Testis (tissue), 2 donors: ENCODE measurements at regions not wholly inside any gene's neighbourhood (a gene's known extent, or its start where the extent isn't known, plus 50 kb on each side); places are given as distances from the start of the nearest gene placed in this dataset.

Source experiments
- POLR2A ChIP-seq: fragments of 450-650 bp; IDR thresholded peaks from one replicate; pipeline ENCODE4 v1.6.1; 2017; ENCODE audit warnings: antibody characterized with exemption, mild to moderate bottlenecking, moderate library complexity
- TF ChIP-seq, protein P1 (sequence below), 3 experiments: fragments of 450-650 bp in 2 of 3; fragments of 200-600 bp in 1 of 3; sonication (generic) in 1 of 3; IDR thresholded peaks; one replicate each; pipeline ENCODE4 v1.5.1; 2016 to 2019; ENCODE audit warnings: antibody characterized with exemption in 3 of 3, mild to moderate bottlenecking in 2 of 3, moderate library complexity in 1 of 3

DNA sequence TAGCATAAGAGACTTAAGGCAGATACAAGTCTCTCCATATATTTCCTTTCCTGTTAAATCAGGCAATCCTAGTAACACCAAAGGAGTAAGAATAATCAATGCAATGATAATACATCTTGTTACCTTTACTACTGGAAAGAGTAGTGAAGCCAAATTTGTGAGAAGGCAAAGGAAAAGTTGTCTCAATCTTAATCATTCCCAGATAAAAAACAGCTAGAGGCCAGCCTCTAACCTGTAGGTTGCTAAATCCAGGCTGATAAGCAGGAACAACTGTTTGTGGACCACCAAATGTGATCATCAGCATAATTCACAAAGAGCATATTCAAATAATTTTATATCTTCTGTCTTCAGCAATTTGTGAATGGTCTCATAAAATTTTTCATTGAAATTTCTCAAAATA is 189.2 kb upstream of the ADGRB3 start:
- TF ChIP-seq, protein P1, sequence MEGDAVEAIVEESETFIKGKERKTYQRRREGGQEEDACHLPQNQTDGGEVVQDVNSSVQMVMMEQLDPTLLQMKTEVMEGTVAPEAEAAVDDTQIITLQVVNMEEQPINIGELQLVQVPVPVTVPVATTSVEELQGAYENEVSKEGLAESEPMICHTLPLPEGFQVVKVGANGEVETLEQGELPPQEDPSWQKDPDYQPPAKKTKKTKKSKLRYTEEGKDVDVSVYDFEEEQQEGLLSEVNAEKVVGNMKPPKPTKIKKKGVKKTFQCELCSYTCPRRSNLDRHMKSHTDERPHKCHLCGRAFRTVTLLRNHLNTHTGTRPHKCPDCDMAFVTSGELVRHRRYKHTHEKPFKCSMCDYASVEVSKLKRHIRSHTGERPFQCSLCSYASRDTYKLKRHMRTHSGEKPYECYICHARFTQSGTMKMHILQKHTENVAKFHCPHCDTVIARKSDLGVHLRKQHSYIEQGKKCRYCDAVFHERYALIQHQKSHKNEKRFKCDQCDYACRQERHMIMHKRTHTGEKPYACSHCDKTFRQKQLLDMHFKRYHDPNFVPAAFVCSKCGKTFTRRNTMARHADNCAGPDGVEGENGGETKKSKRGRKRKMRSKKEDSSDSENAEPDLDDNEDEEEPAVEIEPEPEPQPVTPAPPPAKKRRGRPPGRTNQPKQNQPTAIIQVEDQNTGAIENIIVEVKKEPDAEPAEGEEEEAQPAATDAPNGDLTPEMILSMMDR (IDR thresholded peaks at IDR 0.05): no peak
- no peak for TF ChIP-seq POLR2A
